ENCODE measurements at regions not wholly inside any gene's neighbourhood (a gene's known extent, or its start where the extent isn't known, plus 50 kb on each side); places are given as distances from the start of the nearest gene placed in this dataset.

- DNase-seq: no peak
Measured at GRCh38 chr6:91523511-91523910, 936.6 kb upstream of the MAP3K7 start.

- DNase-seq: no peak
Measured at GRCh38 chr6:91521999-91522398, 935.1 kb upstream of the MAP3K7 start.

GRCh38 chr6:91509711-91510110, 922.8 kb upstream of the MAP3K7 start:
- DNase-seq: no peak

GRCh38 chr6:91509039-91509438, 922.2 kb upstream of the MAP3K7 start:
- no peak for DNase-seq

- no peak for DNase-seq
Measured at GRCh38 chr6:91506509-91506908, 919.6 kb upstream of the MAP3K7 start.

GRCh38 chr6:91505199-91505598, 918.3 kb upstream of the MAP3K7 start:
- DNase-seq: no peak

GRCh38 chr6:91501930-91502329, 915.1 kb upstream of the MAP3K7 start:
- no peak for DNase-seq

- DNase-seq: no peak
Measured at GRCh38 chr6:91500689-91501303, 913.9 kb upstream of the MAP3K7 start.

GRCh38 chr6:91498576-91498975, 911.7 kb upstream of the MAP3K7 start:
- DNase-seq: no peak

- DNase-seq: no peak
Measured at GRCh38 chr6:91497770-91498169, 910.9 kb upstream of the MAP3K7 start.

- DNase-seq: no peak
Measured at GRCh38 chr6:91490671-91491301, 903.9 kb upstream of the MAP3K7 start.

GRCh38 chr6:91487696-91488392, 901.0 kb upstream of the MAP3K7 start:
- no peak for DNase-seq

- DNase-seq: no peak
Measured at GRCh38 chr6:91486200-91486599, 899.3 kb upstream of the MAP3K7 start.

GRCh38 chr6:91485047-91485446, 898.2 kb upstream of the MAP3K7 start:
- no peak for DNase-seq

- DNase-seq: no peak
Measured at GRCh38 chr6:91483415-91484105, 896.7 kb upstream of the MAP3K7 start.

GRCh38 chr6:91482498-91482897, 895.6 kb upstream of the MAP3K7 start:
- DNase-seq: no peak

GRCh38 chr6:91480402-91480801, 893.5 kb upstream of the MAP3K7 start:
- no peak for DNase-seq

GRCh38 chr6:91477688-91478087, 890.8 kb upstream of the MAP3K7 start:
- no peak for DNase-seq

- DNase-seq: no peak
Measured at GRCh38 chr6:91476000-91476399, 889.1 kb upstream of the MAP3K7 start.

- no peak for DNase-seq
Measured at GRCh38 chr6:91465393-91465792, 878.5 kb upstream of the MAP3K7 start.

- no peak for DNase-seq
Measured at GRCh38 chr6:91464718-91465117, 877.8 kb upstream of the MAP3K7 start.

- no peak for DNase-seq
Measured at GRCh38 chr6:91464201-91464600, 877.3 kb upstream of the MAP3K7 start.

GRCh38 chr6:91462241-91462640, 875.4 kb upstream of the MAP3K7 start:
- no peak for DNase-seq

Data from renal pelvis (tissue), 1 donor.